Stomach (tissue), 8 donors: ENCODE measurements at regions not wholly inside any gene's neighbourhood (a gene's known extent, or its start where the extent isn't known, plus 50 kb on each side); places are given as distances from the start of the nearest gene placed in this dataset.

Source experiments
- DNase-seq, 2 donors: peaks; one replicate each; pipeline versions ENCODE4 v3.0.0 to v3.0.0-alpha.2; 2013 to 2019
- H3K27ac ChIP-seq, 5 donors: fragments of 200-600 bp in 4 of 5; sonication (generic) in 4 of 5; one replicate each; pipeline ENCODE4 v1.5.1; 2013 to 2019; ENCODE audit warnings: mild to moderate bottlenecking in 1 of 5, moderate library complexity in 1 of 5
- H3K27me3 ChIP-seq, 3 donors: fragments of 200-600 bp; sonication (generic); one replicate each; pipeline ENCODE4 v1.5.1; 2017 to 2019; ENCODE audit warnings: mixed run types in 1 of 3
- H3K36me3 ChIP-seq, 4 donors: fragments of 200-600 bp; sonication (generic); 1 replicate in 3 of 4; 2 replicates in 1 of 4; pipeline ENCODE4 v1.5.1; 2016 to 2019
- H3K4me1 ChIP-seq, 4 donors: fragments of 200-600 bp; sonication (generic); one replicate each; pipeline ENCODE4 v1.5.1; 2016 to 2019
- H3K4me3 ChIP-seq, 4 donors: fragments of 200-600 bp; sonication (generic) in 3 of 4; one replicate each; pipeline ENCODE4 v1.5.1; 2016 to 2019; ENCODE audit warnings: mild to moderate bottlenecking in 1 of 4
- H3K9me3 ChIP-seq, 4 donors: fragments of 200-600 bp; sonication (generic); one replicate each; pipeline ENCODE4 v1.5.1; 2016 to 2019
- CTCF ChIP-seq, 7 experiments: fragments of 450-650 bp in 4 of 7; fragments of 200-600 bp in 3 of 7; sonication (generic) in 3 of 7; IDR thresholded peaks; one replicate each; pipeline ENCODE4 v1.5.1; 2016 to 2019; ENCODE audit warnings: antibody characterized with exemption in 7 of 7, control low read depth in 2 of 7, mild to moderate bottlenecking in 1 of 7
- EP300 ChIP-seq: sonication (generic); formaldehyde crosslinking; IDR thresholded peaks from one replicate; pipeline ENCODE4 v1.6.1; 2017; ENCODE audit warnings: antibody characterized with exemption
- POLR2A ChIP-seq, 4 donors: fragments of 450-650 bp; IDR thresholded peaks; one replicate each; pipeline ENCODE4 v1.6.1; 2016; ENCODE audit warnings: antibody characterized with exemption in 4 of 4, control low read depth in 2 of 4, mild to moderate bottlenecking in 1 of 4, moderate library complexity in 1 of 4
- POLR2AphosphoS5 ChIP-seq, 3 donors: sonication (generic); formaldehyde crosslinking; IDR thresholded peaks; one replicate each; pipeline ENCODE4 v1.6.1; 2016; ENCODE audit warnings: antibody characterized with exemption in 3 of 3
- WGBS, 5 donors: extraction: QIAGEN DNeasy Blood & Tissue Kit in 3 of 5; methylation state at CpG; one replicate each; pipeline versions ENCODE4 v1.1.5 to v1.1.7; 2013 to 2018; 5-methylcytosine and 5-hydroxymethylcytosine counted together
- intact Hi-C: fragments of 100-400 bp; cut with DNase I; formaldehyde crosslinking; loops from one replicate; pipeline ENCODE4 v1.15.1; 2023; ENCODE audit warnings: low total_unique reads
- donor health status: healthy with polysubstance abuse.
- donor health status: Bipolar disorder and iron deficiency.
- donor health status: healthy.

- Histone ChIP-seq H3K27ac (no peak overlapping the region), H3K36me3 (no peaks in the 10 kb centered on the region), H3K27me3 (no peaks in the 10 kb centered on the region), H3K4me1 (no peaks in the 10 kb centered on the region), H3K9me3 (no peaks in the 10 kb centered on the region), H3K4me3 (no peak overlapping the region)
- no peak for TF ChIP-seq CTCF (IDR thresholded peaks at IDR 0.05)
- no peak for TF ChIP-seq POLR2AphosphoS5 (IDR thresholded peaks at IDR 0.05)
- TF ChIP-seq POLR2A (IDR thresholded peaks at IDR 0.05), result no peak
- TF ChIP-seq EP300, result no peak
- intact Hi-C loops, result loop anchor here (10.0 kb wide), 1 partner anchor 367 kb away; no protein-coding TSS in a partner anchor
- peak in 1 of 2 donors; percentile 13 for DNase-seq
- WGBS, 5 donors, result 82 to 90% (median 84%) methylated on average over 5 of the region's 5 CpGs
These were observed 178.6 kb downstream of the BACH1 start for GRCh38 chr21:29477347-29477746.

DNA sequence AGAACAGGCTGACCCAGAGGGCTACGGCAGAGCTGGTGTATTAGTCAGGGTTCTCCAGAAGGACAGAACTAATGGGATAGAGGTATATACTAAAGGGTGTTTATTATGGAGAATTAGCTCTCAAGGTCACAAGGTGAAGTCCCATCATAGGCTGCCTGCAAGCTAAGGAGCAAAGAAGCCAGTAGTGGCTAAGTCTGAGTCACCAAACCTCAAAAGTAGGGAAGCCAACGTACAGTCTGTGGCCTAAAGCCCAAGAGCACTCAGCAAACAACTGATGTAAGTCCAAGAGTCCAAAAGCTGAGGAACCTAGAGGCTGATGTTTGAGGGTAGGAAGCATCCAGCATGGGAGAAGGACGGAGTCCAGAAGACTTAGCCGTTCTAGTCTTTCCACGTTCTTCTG lies 179.2 kb downstream of the BACH1 start:
- intact Hi-C loops, result loop anchor here (10.0 kb wide), 1 partner anchor 367 kb away; no protein-coding TSS in a partner anchor
- Histone ChIP-seq H3K27ac (no peak overlapping the region), H3K36me3 (no peaks in the 10 kb centered on the region), H3K4me3 (no peak overlapping the region), H3K4me1 (no peaks in the 10 kb centered on the region), H3K9me3 (no peaks in the 10 kb centered on the region), H3K27me3 (no peaks in the 10 kb centered on the region)
- no peak for TF ChIP-seq CTCF (IDR thresholded peaks at IDR 0.05)
- WGBS, 5 donors, result 81 to 91% (median 89%) methylated on average over 5 of the region's 5 CpGs
- no peak for DNase-seq

GRCh38 chr21:29481081-29481480 lies 182.4 kb downstream of the BACH1 start:
- WGBS, 5 donors, result 80 to 89% (median 84%) methylated on average over 5 of the region's 5 CpGs
- intact Hi-C loops, result no loop called here

DNA sequence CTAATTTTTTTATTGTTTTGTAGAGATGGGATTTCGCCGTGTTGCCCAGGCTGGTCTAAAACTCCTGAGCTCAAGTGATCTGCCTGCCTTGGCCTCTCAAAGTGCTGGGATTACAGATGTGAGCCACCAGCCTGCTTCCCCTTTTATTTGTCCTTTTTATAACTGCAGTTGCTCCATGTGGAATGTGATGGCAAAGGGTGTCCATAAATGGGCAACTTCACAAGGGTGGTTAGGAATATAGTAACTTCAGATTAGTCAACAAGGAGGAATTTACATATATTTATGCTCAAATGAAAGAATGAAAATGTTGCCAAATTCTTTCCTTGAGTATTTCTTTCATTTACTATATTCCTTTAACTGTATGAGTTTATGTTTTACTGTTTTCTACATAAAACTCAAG lies 182.9 kb downstream of the BACH1 start:
- H3K27me3 ChIP-seq, result no peaks in the 10 kb centered on the region
- 75 to 94% (median 90%) methylated on average over 2 of the region's 2 CpGs for WGBS, 5 donors
- intact Hi-C loops, result no loop called here
- no peak overlapping the region for H3K27ac ChIP-seq
- no peaks in the 10 kb centered on the region for H3K9me3 ChIP-seq
- DNase-seq, result no peak
- H3K4me3 ChIP-seq, result no peak overlapping the region
- H3K4me1 ChIP-seq, result no peaks in the 10 kb centered on the region
- no peaks in the 10 kb centered on the region for H3K36me3 ChIP-seq
- TF ChIP-seq POLR2AphosphoS5 (IDR thresholded peaks at IDR 0.05) (no peak), EP300 (no peak), POLR2A (IDR thresholded peaks at IDR 0.05) (no peak), CTCF (IDR thresholded peaks at IDR 0.05) (no peak)

More at GRCh38 chr21:29481081-29481480, 182.4 kb downstream of the BACH1 start:
- Histone ChIP-seq H3K36me3 (no peaks in the 10 kb centered on the region), H3K27me3 (no peaks in the 10 kb centered on the region), H3K9me3 (no peaks in the 10 kb centered on the region), H3K4me1 (no peaks in the 10 kb centered on the region), H3K27ac (no peak overlapping the region), H3K4me3 (no peak overlapping the region)
- TF ChIP-seq CTCF (IDR thresholded peaks at IDR 0.05), result no peak
- TF ChIP-seq POLR2A (IDR thresholded peaks at IDR 0.05), result no peak
- no peak for TF ChIP-seq POLR2AphosphoS5 (IDR thresholded peaks at IDR 0.05)
- no peak for TF ChIP-seq EP300
- DNase-seq, result no peak
